ENCODE measurements at regions not wholly inside any gene's neighbourhood (a gene's known extent, or its start where the extent isn't known, plus 50 kb on each side); places are given as distances from the start of the nearest gene placed in this dataset.

DNA sequence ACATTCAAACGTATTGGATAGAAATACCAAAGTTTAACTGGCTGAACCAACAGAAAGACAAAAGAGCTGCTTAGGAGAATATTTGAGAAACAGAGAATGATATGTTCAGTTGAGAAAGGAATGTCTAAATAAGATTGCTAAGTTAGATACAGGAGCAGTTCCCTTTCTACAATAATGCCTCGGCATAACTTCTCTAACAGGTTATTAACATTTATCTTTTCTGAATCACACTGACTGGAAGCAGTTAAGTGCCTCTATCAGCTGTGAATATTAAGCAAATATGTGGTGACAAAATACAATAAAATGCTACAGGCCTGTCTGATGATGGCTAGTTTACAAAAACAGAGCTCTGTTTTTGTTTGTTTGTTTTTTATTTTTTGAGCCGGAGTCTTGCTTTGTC, 121.9 kb downstream of the KCNK1 start:
- Histone ChIP-seq H3K4me1 (no peaks in the 10 kb centered on the region), H3K27me3 (no peaks in the 10 kb centered on the region), H3K27ac (no peak overlapping the region), H3K9me3 (no peaks in the 10 kb centered on the region), H3K36me3 (no peaks in the 10 kb centered on the region), H3K4me3 (no peak overlapping the region)
- DNase-seq: no peak
- TF ChIP-seq POLR2A (IDR thresholded peaks at IDR 0.05): no peak
- no peak for TF ChIP-seq CTCF (IDR thresholded peaks at IDR 0.05)
- intact Hi-C loops (cut with DNase I; ENCODE audit: low total_unique reads): no loop called here

GRCh38 chr1:233737341-233737740, 123.4 kb downstream of the KCNK1 start:
- Histone ChIP-seq H3K27me3 (no peaks in the 10 kb centered on the region), H3K36me3 (no peaks in the 10 kb centered on the region), H3K4me1 (no peaks in the 10 kb centered on the region), H3K4me3 (no peak overlapping the region), H3K27ac (no peak overlapping the region), H3K9me3 (no peaks in the 10 kb centered on the region)
- DNase-seq: no peak
- intact Hi-C loops (cut with DNase I; ENCODE audit: low total_unique reads): no loop called here
- TF ChIP-seq POLR2A (IDR thresholded peaks at IDR 0.05): no peak
- TF ChIP-seq CTCF (IDR thresholded peaks at IDR 0.05): no peak

GRCh38 chr1:233738396-233738795, 124.5 kb downstream of the KCNK1 start:
- TF ChIP-seq POLR2A (IDR thresholded peaks at IDR 0.05): no peak
- TF ChIP-seq CTCF (IDR thresholded peaks at IDR 0.05): no peak
- no peaks in the 10 kb centered on the region for H3K27me3 ChIP-seq
- H3K4me1 ChIP-seq: no peaks in the 10 kb centered on the region
- intact Hi-C loops (cut with DNase I; ENCODE audit: low total_unique reads): no loop called here
- no peaks in the 10 kb centered on the region for H3K36me3 ChIP-seq
- no peak overlapping the region for H3K4me3 ChIP-seq
- no peak overlapping the region for H3K27ac ChIP-seq
- DNase-seq: no peak
- H3K9me3 ChIP-seq: no peaks in the 10 kb centered on the region

DNA sequence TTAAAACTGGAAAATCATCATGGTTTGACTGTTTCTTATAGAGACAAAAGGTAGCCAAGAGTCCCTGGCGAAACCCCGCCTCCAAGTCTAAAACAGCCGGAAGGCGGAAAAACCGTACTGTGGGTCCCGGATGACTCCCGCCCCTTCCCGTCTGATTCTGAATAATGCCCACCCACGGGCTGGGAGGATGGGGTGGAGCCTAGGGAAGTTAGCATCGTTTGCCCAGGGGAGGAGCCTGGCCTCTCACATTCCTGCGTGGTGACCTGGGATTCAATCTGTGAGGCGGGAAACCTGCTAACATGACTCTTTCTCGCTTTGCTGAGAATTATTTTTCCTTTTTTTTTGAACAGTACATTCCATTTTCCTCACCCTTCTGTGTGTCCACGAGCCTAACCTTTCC, 124.9 kb downstream of the KCNK1 start:
- H3K27ac ChIP-seq: no peak overlapping the region
- H3K4me1 ChIP-seq: no peaks in the 10 kb centered on the region
- H3K4me3 ChIP-seq: no peak overlapping the region
- no peaks in the 10 kb centered on the region for H3K27me3 ChIP-seq
- H3K9me3 ChIP-seq: no peaks in the 10 kb centered on the region
- TF ChIP-seq CTCF (IDR thresholded peaks at IDR 0.05) (no peak), POLR2A (IDR thresholded peaks at IDR 0.05) (no peak)
- H3K36me3 ChIP-seq: no peaks in the 10 kb centered on the region
- intact Hi-C loops (cut with DNase I; ENCODE audit: low total_unique reads): no loop called here
- no peak for DNase-seq

DNA sequence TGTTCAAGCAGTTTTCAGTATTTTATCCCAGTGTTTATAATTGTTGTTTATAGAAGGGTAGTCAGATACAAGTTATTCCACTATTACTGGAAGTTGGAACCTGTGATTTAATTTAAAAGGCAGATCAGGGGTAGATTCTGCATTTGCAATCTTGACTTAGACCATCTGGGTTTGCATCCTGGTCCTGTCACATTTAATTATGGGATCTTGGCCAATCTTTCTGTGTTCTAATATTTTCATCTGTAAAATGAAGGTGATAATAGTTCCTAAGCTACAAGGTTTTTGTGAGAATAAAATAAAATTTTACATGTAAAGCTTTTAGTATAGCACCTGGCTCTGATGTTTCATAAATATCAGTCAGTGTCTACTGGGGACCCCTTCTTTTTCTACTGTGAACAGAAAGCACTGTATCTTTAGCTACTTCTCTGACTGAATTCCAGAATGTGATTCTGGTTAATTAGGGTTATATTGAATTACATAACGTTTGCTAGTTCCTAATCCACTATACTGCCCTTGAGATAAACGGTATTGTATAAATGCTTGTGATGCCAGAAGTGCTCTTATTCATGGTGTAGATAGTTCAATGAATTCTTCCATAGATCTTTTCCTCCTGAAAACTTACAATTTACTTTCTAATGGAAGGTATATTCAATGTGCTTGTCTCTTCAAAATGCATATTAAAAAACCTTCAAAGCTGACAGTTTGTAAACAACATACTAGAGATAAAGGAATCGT, 131.0 kb downstream of the KCNK1 start:
- intact Hi-C loops (cut with DNase I; ENCODE audit: low total_unique reads): no loop called here
- no peaks in the 10 kb centered on the region for H3K9me3 ChIP-seq
- no peak for DNase-seq
- H3K27ac ChIP-seq: no peak overlapping the region
- H3K36me3 ChIP-seq: no peaks in the 10 kb centered on the region
- no peak overlapping the region for H3K4me3 ChIP-seq
- TF ChIP-seq POLR2A (IDR thresholded peaks at IDR 0.05) (no peak), CTCF (IDR thresholded peaks at IDR 0.05) (no peak)
- H3K4me1 ChIP-seq: no peaks in the 10 kb centered on the region
- H3K27me3 ChIP-seq: no peaks in the 10 kb centered on the region
